ENCODE measurements at regions not wholly inside any gene's neighbourhood (a gene's known extent, or its start where the extent isn't known, plus 50 kb on each side); places are given as distances from the start of the nearest gene placed in this dataset.

GRCh38 chr18:39779926-39780325, 2175.1 kb upstream of the PIK3C3 start (continued):
- TF ChIP-seq ZBTB11 (CRISPR knock-in tag; IDR thresholded peaks at IDR 0.05) (no peak), HDGF (IDR thresholded peaks at IDR 0.05) (no peak)

- no peak for FAIRE-seq
- H3K4me3 ChIP-seq, result no peak overlapping the region
- TF ChIP-seq ZNF207 (IDR thresholded peaks at IDR 0.05; ENCODE audit: borderline replicate concordance) (no peak), NKRF (conservative IDR thresholded peaks at IDR 0.05) (no peak), FOXK2 (IDR thresholded peaks at IDR 0.05) (no peak), RUNX3 (IDR thresholded peaks at IDR 0.05; ENCODE audit: low read length) (no peak), SREBF1 (IDR thresholded peaks at IDR 0.05; ENCODE audit: low read length) (no peak), RBBP5 (conservative IDR thresholded peaks at IDR 0.05) (no peak), SKIL (IDR thresholded peaks at IDR 0.05; ENCODE audit: low read depth, poor library complexity, severe bottlenecking) (no peak), BMI1 (IDR thresholded peaks at IDR 0.05; ENCODE audit: borderline replicate concordance) (no peak), ELK1 (IDR thresholded peaks at IDR 0.05; ENCODE audit: low read depth, low read length) (no peak), ZBTB4 (CRISPR knock-in tag; IDR thresholded peaks at IDR 0.05) (no peak), TARDBP (IDR thresholded peaks at IDR 0.05; ENCODE audit: borderline replicate concordance) (no peak)
Observed at GRCh38 chr18:39776766-39777165, 2178.3 kb upstream of the PIK3C3 start.

More at GRCh38 chr18:39776766-39777165, 2178.3 kb upstream of the PIK3C3 start:
- H2AFZ ChIP-seq (ENCODE audit: control insufficient read depth, low read depth, low read length), result no peak overlapping the region
- H3K27ac ChIP-seq (ENCODE audit: control insufficient read depth, insufficient read depth), result no peak overlapping the region
- no peak for DNase-seq (ENCODE audit: low read depth, low spot score)
- H3K27me3 ChIP-seq (replicated peaks in 1 of 2; ENCODE audit: control insufficient read depth in 2 of 2, insufficient read depth in 2 of 2, low read length in 1 of 2), result no peaks in the 10 kb centered on the region
- H4K20me1 ChIP-seq (ENCODE audit: control insufficient read depth, insufficient read depth), result no peaks in the 10 kb centered on the region
- no peaks in the 10 kb centered on the region for H3K79me2 ChIP-seq (ENCODE audit: control insufficient read depth, insufficient read depth, low read length)
- SMC1A ChIA-PET (ENCODE audit: uncharacterized antibody, unreplicated experiment), result no interaction called here
- no peaks in the 10 kb centered on the region for H3K4me1 ChIP-seq (ENCODE audit: control insufficient read depth, insufficient read depth, low read length)
- POLR2A ChIA-PET, result no interaction called here
- intact Hi-C loops (cut with micrococcal nuclease; ENCODE audit: unreplicated experiment), result no loop called here
- H3K4me2 ChIP-seq (ENCODE audit: control insufficient read depth, insufficient read depth), result no peak overlapping the region
- no peak overlapping the region for H3K9ac ChIP-seq (ENCODE audit: control insufficient read depth, insufficient read depth, low read length)
- in situ Hi-C loops (cut with MboI), result no loop called here
- RAD21 ChIA-PET (ENCODE audit: unreplicated experiment), result no interaction called here
- no peaks in the 10 kb centered on the region for H3K36me3 ChIP-seq (ENCODE audit: control insufficient read depth in 2 of 2, insufficient read depth in 2 of 2, low read length in 1 of 2)
- ATAC-seq, result no peak
- H3K9me3 ChIP-seq (replicated peaks; ENCODE audit: control insufficient read depth, insufficient read depth, low read length), result no peaks in the 10 kb centered on the region
- CTCF ChIA-PET, result no interaction called here
- no TSS peak for BruUV-seq (replicated peaks)

Data from GM12878 (cell line).